Esophagus squamous epithelium (tissue), 5 donors: ENCODE measurements at regions not wholly inside any gene's neighbourhood (a gene's known extent, or its start where the extent isn't known, plus 50 kb on each side); places are given as distances from the start of the nearest gene placed in this dataset.

Source experiments
- DNase-seq: peaks from one replicate; lab custom pipeline; 2025; lab: John Stamatoyannopoulos, UW
- H3K27ac ChIP-seq, 4 donors: fragments of 200-600 bp; sonication (generic); one replicate each; pipeline ENCODE4 v1.5.1; 2016 to 2019; ENCODE audit warnings: mild to moderate bottlenecking in 1 of 4
- H3K27me3 ChIP-seq, 4 donors: fragments of 200-600 bp; sonication (generic); 1 replicate in 3 of 4; 2 replicates in 1 of 4; pipeline versions ENCODE4 v1.5.1 to v1.6.0; 2017 to 2021; ENCODE audit warnings: antibody characterized with exemption in 1 of 4
- H3K36me3 ChIP-seq, 3 donors: fragments of 200-600 bp; sonication (generic); one replicate each; pipeline ENCODE4 v1.5.1; 2016 to 2019
- H3K4me1 ChIP-seq, 3 donors: fragments of 200-600 bp; sonication (generic); one replicate each; pipeline ENCODE4 v1.5.1; 2017 to 2019
- H3K4me3 ChIP-seq, 4 donors: fragments of 200-600 bp; sonication (generic); 1 replicate in 3 of 4; 2 replicates in 1 of 4; pipeline ENCODE4 v1.5.1; 2016 to 2019; ENCODE audit warnings: mild to moderate bottlenecking in 2 of 4, moderate library complexity in 1 of 4
- H3K9me3 ChIP-seq, 3 donors: fragments of 200-600 bp; sonication (generic); one replicate each; pipeline ENCODE4 v1.5.1; 2016 to 2019
- POLR2A ChIP-seq, 4 donors: fragments of 450-650 bp; IDR thresholded peaks; one replicate each; pipeline ENCODE4 v1.6.1; 2017; ENCODE audit warnings: antibody characterized with exemption in 4 of 4, mild to moderate bottlenecking in 4 of 4, moderate library complexity in 3 of 4
- WGBS, 2 donors: methylation state at CpG; one replicate each; pipeline ENCODE4 v1.1.5; 2018; 5-methylcytosine and 5-hydroxymethylcytosine counted together
- intact Hi-C: fragments of 100-400 bp; cut with DNase I; formaldehyde crosslinking; loops from one replicate; pipeline ENCODE4 v1.15.0; 2022
- TF ChIP-seq, protein P1 (sequence below), 6 experiments: fragments of 450-650 bp in 4 of 6; fragments of 200-600 bp in 2 of 6; sonication (generic) in 2 of 6; IDR thresholded peaks; one replicate each; pipeline ENCODE4 v1.5.1; 2016 to 2019; ENCODE audit warnings: antibody characterized with exemption in 6 of 6, mild to moderate bottlenecking in 4 of 6, moderate library complexity in 4 of 6
- donor health status: DM: yes; HTN: yes; CAD: no.

DNA sequence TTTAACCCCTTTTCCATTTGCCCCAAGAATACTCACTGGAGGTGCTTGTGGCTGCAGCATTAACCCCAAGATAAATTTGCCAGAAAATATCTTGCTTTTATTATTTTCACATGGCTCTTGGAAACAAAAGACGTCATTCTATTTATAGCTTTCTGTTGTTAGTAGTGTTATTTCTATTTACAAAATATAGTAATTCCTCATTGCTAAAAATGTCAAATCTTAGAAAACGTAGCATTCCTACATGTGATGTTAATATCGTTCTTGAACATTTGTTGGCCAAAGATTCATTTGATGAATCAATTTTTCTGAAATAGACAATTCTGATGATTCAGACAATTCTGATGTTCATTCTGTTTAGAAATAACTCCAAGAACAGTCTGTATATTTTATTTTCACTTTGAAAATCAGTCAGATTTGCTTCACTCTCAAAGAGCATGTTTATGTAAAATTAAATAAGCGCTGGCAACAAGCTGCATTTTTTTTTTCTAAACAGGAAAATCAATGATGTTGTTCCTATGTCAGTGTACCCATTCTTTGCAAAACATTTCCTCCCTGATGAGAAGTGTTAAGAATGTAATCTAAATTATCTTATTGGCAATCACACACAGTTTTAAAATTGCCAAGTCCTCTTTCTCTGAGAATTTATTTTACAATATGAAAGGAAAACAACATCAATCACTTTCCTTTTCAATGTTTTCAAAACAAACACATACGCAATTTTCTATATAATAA is 334.0 kb downstream of the KCTD12 start:
- no peaks in the 10 kb centered on the region for H3K9me3 ChIP-seq
- 44 to 54% methylated on average over 5 of the region's 5 CpGs for WGBS, 2 donors
- no peaks in the 10 kb centered on the region for H3K36me3 ChIP-seq
- no peak overlapping the region for H3K27ac ChIP-seq
- no peak for DNase-seq
- TF ChIP-seq, protein P1, sequence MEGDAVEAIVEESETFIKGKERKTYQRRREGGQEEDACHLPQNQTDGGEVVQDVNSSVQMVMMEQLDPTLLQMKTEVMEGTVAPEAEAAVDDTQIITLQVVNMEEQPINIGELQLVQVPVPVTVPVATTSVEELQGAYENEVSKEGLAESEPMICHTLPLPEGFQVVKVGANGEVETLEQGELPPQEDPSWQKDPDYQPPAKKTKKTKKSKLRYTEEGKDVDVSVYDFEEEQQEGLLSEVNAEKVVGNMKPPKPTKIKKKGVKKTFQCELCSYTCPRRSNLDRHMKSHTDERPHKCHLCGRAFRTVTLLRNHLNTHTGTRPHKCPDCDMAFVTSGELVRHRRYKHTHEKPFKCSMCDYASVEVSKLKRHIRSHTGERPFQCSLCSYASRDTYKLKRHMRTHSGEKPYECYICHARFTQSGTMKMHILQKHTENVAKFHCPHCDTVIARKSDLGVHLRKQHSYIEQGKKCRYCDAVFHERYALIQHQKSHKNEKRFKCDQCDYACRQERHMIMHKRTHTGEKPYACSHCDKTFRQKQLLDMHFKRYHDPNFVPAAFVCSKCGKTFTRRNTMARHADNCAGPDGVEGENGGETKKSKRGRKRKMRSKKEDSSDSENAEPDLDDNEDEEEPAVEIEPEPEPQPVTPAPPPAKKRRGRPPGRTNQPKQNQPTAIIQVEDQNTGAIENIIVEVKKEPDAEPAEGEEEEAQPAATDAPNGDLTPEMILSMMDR (IDR thresholded peaks at IDR 0.05), result no peak
- no peak for TF ChIP-seq POLR2A (IDR thresholded peaks at IDR 0.05)
- intact Hi-C loops, result no loop called here
- no peaks in the 10 kb centered on the region for H3K4me1 ChIP-seq
- no peak overlapping the region for H3K4me3 ChIP-seq
- H3K27me3 ChIP-seq, result no peaks in the 10 kb centered on the region

DNA sequence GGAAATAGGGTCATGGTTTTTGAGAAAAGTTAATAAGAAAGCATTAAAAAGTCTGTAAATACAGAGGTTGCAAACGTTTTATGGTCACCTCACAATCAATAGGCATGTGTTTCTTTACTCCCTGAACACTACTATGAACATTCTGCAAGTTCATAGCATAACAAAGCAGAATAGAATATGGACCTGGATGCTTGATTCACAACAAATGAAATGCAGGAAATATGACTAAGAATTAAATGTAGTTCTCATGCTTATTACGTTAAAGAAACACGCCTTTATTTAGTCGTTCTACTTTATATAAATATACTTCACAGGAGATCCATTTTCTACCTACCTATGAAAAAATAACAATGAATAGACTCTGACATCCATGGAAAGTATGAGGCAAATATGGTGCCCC is 344.0 kb downstream of the KCTD12 start:
- Histone ChIP-seq H3K9me3 (no peaks in the 10 kb centered on the region), H3K4me1 (no peaks in the 10 kb centered on the region), H3K27me3 (no peaks in the 10 kb centered on the region), H3K4me3 (no peak overlapping the region), H3K27ac (no peak overlapping the region), H3K36me3 (no peaks in the 10 kb centered on the region)
- 56 to 71% methylated on average over 4 of the region's 4 CpGs for WGBS, 2 donors
- intact Hi-C loops, result no loop called here
- no peak for DNase-seq
- TF ChIP-seq POLR2A (IDR thresholded peaks at IDR 0.05), result no peak
- TF ChIP-seq, protein P1 (IDR thresholded peaks at IDR 0.05), result no peak

DNA sequence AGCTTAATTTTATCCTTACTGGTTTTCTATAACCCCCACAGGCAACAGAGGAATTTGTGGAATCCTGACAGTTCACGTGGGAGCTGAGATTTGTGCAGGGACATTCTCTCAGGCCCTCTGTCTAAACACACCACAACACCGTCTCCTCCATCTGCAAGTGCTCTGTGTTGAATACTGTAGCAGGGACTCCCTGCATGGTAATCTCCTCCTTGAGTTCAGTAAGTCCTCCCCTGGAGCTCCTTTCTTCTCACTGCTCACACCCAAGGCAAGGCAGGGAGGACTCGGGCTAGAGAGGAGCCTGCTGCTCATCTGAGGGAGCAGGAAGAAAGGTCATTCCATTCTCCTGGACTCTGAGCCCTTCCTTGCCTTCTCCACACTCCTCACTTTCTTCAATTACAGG is 348.2 kb downstream of the KCTD12 start:
- no peak for TF ChIP-seq POLR2A (IDR thresholded peaks at IDR 0.05)
- TF ChIP-seq, protein P1 (IDR thresholded peaks at IDR 0.05), result no peak
- no peak overlapping the region for H3K27ac ChIP-seq
- H3K9me3 ChIP-seq, result no peaks in the 10 kb centered on the region
- H3K36me3 ChIP-seq, result no peaks in the 10 kb centered on the region
- WGBS, 2 donors, result 58 to 61% methylated on average over 3 of the region's 3 CpGs
- H3K27me3 ChIP-seq, result no peaks in the 10 kb centered on the region
- no peak for DNase-seq
- no peak overlapping the region for H3K4me3 ChIP-seq
- intact Hi-C loops, result no loop called here
- H3K4me1 ChIP-seq, result no peaks in the 10 kb centered on the region

DNA sequence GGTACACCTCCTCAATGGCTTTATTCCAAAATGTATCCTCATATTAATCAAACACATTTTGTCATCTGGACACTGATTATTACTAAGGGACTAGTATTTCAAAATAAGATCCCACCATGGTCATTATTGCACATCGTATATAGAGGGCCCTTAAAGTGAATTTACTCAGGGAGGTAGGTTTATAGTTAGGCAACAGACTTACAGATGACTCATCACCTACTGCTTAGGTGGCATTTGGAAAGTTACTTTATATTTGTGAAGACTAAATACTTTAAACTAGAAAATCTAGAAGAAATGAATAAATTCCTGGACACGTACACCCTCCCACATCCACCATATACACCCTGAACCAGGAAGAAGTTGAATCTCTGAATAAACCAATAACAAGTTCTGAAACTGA is 353.0 kb downstream of the KCTD12 start:
- H3K27ac ChIP-seq, result no peak overlapping the region
- no peaks in the 10 kb centered on the region for H3K4me1 ChIP-seq
- no peaks in the 10 kb centered on the region for H3K36me3 ChIP-seq
- no peaks in the 10 kb centered on the region for H3K27me3 ChIP-seq
- WGBS, 2 donors, result 61 to 74% methylated on average over 2 of the region's 2 CpGs
- no peak for DNase-seq
- no peaks in the 10 kb centered on the region for H3K9me3 ChIP-seq
- intact Hi-C loops, result no loop called here
- no peak for TF ChIP-seq POLR2A (IDR thresholded peaks at IDR 0.05)
- TF ChIP-seq, protein P1 (IDR thresholded peaks at IDR 0.05), result no peak
- H3K4me3 ChIP-seq, result no peak overlapping the region

DNA sequence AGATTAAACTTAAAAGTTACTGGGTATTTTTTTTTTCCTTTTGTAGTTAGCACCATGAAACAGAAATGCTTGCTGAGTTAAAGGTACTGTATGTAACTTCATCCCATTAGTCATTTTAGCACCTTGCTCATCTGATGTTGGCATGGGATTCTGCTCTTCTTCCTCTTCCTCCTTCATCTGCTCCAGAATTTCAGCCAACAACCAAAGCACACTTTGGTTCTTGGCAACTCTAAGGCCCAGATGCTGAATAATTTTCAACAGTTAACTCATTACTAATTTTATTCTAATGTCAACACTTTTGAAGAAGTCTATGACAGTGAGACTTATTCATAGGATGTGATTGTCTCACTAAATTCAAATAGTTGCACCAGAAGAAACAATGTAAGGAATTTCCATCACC is 359.2 kb downstream of the KCTD12 start:
- TF ChIP-seq POLR2A (IDR thresholded peaks at IDR 0.05), result no peak
- TF ChIP-seq, protein P1 (IDR thresholded peaks at IDR 0.05), result no peak
- intact Hi-C loops, result no loop called here
- H3K36me3 ChIP-seq, result no peaks in the 10 kb centered on the region
- no peaks in the 10 kb centered on the region for H3K27me3 ChIP-seq
- no peak overlapping the region for H3K27ac ChIP-seq
- no peaks in the 10 kb centered on the region for H3K4me1 ChIP-seq
- H3K9me3 ChIP-seq, result no peaks in the 10 kb centered on the region
- no peak overlapping the region for H3K4me3 ChIP-seq
- no peak for DNase-seq
